ENCODE measurements at regions not wholly inside any gene's neighbourhood (a gene's known extent, or its start where the extent isn't known, plus 50 kb on each side); places are given as distances from the start of the nearest gene placed in this dataset.
"Not testable (repeated sequence)": the region's sequence is repeated elsewhere in the genome, so short reads cannot be mapped to it uniquely, and the experiment has no call there.

DNA sequence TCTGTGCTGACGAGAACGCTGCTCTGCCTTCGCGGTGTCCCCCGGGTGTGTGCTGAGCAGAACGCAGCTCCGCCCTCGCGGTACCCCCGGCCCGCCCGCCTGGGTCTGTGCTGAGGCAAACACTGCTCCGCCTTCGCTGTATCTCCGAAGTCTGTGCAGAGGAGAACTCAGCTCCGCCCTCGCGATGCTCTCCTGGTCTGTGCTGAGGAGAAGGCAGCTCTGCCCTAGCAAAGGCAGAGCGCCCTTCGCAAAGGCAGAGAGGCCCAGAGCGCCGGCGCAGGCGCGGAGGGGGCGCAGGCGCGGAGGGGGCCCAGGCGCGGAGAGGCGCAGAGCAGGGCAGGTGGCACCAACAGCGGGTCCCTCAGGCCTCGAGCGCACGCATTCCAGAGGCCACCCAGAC lies 1503.6 kb downstream of the FOXD4L5 start:
- TF ChIP-seq, protein P1, sequence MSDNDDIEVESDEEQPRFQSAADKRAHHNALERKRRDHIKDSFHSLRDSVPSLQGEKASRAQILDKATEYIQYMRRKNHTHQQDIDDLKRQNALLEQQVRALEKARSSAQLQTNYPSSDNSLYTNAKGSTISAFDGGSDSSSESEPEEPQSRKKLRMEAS (IDR thresholded peaks at IDR 0.05): not testable (repeated sequence)
- TF ChIP-seq, protein P2, sequence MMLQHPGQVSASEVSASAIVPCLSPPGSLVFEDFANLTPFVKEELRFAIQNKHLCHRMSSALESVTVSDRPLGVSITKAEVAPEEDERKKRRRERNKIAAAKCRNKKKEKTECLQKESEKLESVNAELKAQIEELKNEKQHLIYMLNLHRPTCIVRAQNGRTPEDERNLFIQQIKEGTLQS (IDR thresholded peaks at IDR 0.05): not testable (repeated sequence)
- not testable (repeated sequence) for TF ChIP-seq SRF (IDR thresholded peaks at IDR 0.05; ENCODE audit: low read depth); ZNF274 (IDR thresholded peaks at IDR 0.05; ENCODE audit: low read depth, low read length); POLR2A (IDR thresholded peaks at IDR 0.05; ENCODE audit: borderline replicate concordance, extremely low read depth, insufficient read depth, insufficient read length); EZH2 (IDR thresholded peaks at IDR 0.05); EGR1 (IDR thresholded peaks at IDR 0.05; ENCODE audit: low read depth)
- TF ChIP-seq, protein P3, sequence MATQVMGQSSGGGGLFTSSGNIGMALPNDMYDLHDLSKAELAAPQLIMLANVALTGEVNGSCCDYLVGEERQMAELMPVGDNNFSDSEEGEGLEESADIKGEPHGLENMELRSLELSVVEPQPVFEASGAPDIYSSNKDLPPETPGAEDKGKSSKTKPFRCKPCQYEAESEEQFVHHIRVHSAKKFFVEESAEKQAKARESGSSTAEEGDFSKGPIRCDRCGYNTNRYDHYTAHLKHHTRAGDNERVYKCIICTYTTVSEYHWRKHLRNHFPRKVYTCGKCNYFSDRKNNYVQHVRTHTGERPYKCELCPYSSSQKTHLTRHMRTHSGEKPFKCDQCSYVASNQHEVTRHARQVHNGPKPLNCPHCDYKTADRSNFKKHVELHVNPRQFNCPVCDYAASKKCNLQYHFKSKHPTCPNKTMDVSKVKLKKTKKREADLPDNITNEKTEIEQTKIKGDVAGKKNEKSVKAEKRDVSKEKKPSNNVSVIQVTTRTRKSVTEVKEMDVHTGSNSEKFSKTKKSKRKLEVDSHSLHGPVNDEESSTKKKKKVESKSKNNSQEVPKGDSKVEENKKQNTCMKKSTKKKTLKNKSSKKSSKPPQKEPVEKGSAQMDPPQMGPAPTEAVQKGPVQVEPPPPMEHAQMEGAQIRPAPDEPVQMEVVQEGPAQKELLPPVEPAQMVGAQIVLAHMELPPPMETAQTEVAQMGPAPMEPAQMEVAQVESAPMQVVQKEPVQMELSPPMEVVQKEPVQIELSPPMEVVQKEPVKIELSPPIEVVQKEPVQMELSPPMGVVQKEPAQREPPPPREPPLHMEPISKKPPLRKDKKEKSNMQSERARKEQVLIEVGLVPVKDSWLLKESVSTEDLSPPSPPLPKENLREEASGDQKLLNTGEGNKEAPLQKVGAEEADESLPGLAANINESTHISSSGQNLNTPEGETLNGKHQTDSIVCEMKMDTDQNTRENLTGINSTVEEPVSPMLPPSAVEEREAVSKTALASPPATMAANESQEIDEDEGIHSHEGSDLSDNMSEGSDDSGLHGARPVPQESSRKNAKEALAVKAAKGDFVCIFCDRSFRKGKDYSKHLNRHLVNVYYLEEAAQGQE (IDR thresholded peaks at IDR 0.05; ENCODE audit: low read depth): not testable (repeated sequence)
- TF ChIP-seq, protein P4, sequence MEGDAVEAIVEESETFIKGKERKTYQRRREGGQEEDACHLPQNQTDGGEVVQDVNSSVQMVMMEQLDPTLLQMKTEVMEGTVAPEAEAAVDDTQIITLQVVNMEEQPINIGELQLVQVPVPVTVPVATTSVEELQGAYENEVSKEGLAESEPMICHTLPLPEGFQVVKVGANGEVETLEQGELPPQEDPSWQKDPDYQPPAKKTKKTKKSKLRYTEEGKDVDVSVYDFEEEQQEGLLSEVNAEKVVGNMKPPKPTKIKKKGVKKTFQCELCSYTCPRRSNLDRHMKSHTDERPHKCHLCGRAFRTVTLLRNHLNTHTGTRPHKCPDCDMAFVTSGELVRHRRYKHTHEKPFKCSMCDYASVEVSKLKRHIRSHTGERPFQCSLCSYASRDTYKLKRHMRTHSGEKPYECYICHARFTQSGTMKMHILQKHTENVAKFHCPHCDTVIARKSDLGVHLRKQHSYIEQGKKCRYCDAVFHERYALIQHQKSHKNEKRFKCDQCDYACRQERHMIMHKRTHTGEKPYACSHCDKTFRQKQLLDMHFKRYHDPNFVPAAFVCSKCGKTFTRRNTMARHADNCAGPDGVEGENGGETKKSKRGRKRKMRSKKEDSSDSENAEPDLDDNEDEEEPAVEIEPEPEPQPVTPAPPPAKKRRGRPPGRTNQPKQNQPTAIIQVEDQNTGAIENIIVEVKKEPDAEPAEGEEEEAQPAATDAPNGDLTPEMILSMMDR (IDR thresholded peaks at IDR 0.05 in 2 of 3, conservative IDR thresholded peaks at IDR 0.05 in 1 of 3; ENCODE audit: borderline replicate concordance in 1 of 3, insufficient read depth in 1 of 3, low read depth in 2 of 3, low read length in 2 of 3): not testable (repeated sequence)
